ENCODE measurements at regions not wholly inside any gene's neighbourhood (a gene's known extent, or its start where the extent isn't known, plus 50 kb on each side); places are given as distances from the start of the nearest gene placed in this dataset.

- no peak for TF ChIP-seq CTCF (IDR thresholded peaks at IDR 0.05)
- no peak for TF ChIP-seq POLR2AphosphoS5 (IDR thresholded peaks at IDR 0.05; ENCODE audit: insufficient read depth in 1 of 2, low read depth in 1 of 2)
- no peak for TF ChIP-seq POLR2A (IDR thresholded peaks at IDR 0.05)
Observed at GRCh38 chr17:34703533-34703932, 124.2 kb downstream of the TMEM132E start.

All from vagina (tissue), 2 donors.